NOMO-1 treated with dmso at 0.1 percent for 144 hours (cell line): ENCODE measurements at regions not wholly inside any gene's neighbourhood (a gene's known extent, or its start where the extent isn't known, plus 50 kb on each side); places are given as distances from the start of the nearest gene placed in this dataset.

Experiments used
- DNase-seq: peaks from one replicate; lab custom pipeline; 2025; ENCODE audit not compliant: unreplicated experiment; lab: John Stamatoyannopoulos, UW

- DNase-seq = no peak
These were observed 405.9 kb downstream of the AACS start for GRCh38 chr12:125470838-125471783.

GRCh38 chr12:125473501-125473900 is 408.3 kb downstream of the AACS start:
- DNase-seq = no peak

GRCh38 chr12:125487336-125487735 is 422.1 kb downstream of the AACS start:
- DNase-seq = no peak

- DNase-seq = no peak
These were observed 426.3 kb downstream of the AACS start for GRCh38 chr12:125491553-125491952.

GRCh38 chr12:125492354-125493270 is 427.4 kb downstream of the AACS start:
- no peak for DNase-seq

- DNase-seq = no peak
These were observed 428.6 kb downstream of the AACS start for GRCh38 chr12:125493704-125494308.

GRCh38 chr12:125503128-125503527 is 437.9 kb downstream of the AACS start:
- DNase-seq = no peak

GRCh38 chr12:125509195-125509594 is 444.0 kb downstream of the AACS start:
- DNase-seq = no peak

GRCh38 chr12:125512541-125513298 is 447.5 kb downstream of the AACS start:
- DNase-seq = peak; percentile 64

- DNase-seq = no peak
These were observed 450.7 kb downstream of the AACS start for GRCh38 chr12:125515887-125516286.

GRCh38 chr12:125518074-125518473 is 452.8 kb downstream of the AACS start:
- DNase-seq = no peak

GRCh38 chr12:125519026-125519651 is 453.9 kb downstream of the AACS start:
- no peak for DNase-seq

GRCh38 chr12:125525879-125526278 is 460.6 kb downstream of the AACS start:
- DNase-seq = no peak

- no peak for DNase-seq
These were observed 463.0 kb downstream of the AACS start for GRCh38 chr12:125528281-125528680.

GRCh38 chr12:125530201-125530600 is 465.0 kb downstream of the AACS start:
- DNase-seq = no peak

- no peak for DNase-seq
These were observed 465.6 kb downstream of the AACS start for GRCh38 chr12:125530876-125531275.

- no peak for DNase-seq
These were observed 466.3 kb downstream of the AACS start for GRCh38 chr12:125531574-125531973.

- no peak for DNase-seq
These were observed 468.3 kb downstream of the AACS start for GRCh38 chr12:125533434-125534029.

- no peak for DNase-seq
These were observed 473.4 kb downstream of the AACS start for GRCh38 chr12:125538401-125539199.
